HCT116 (cell line): ENCODE measurements at regions not wholly inside any gene's neighbourhood (a gene's known extent, or its start where the extent isn't known, plus 50 kb on each side); places are given as distances from the start of the nearest gene placed in this dataset.
"Not testable (repeated sequence)": the region's sequence is repeated elsewhere in the genome, so short reads cannot be mapped to it uniquely, and the experiment has no call there.

Experiments
- ATAC-seq: fragments of 200-7000 bp; cut with Tn5 transposase; 2 replicates; pipeline ENCODE4 v1.9.1; 2020; ENCODE audit warnings: mild to moderate bottlenecking, moderate library complexity
- BruUV-seq: library from RNA; stranded (reverse); fragments of 400-500 nt; replicated peaks from 2 replicates; lab custom pipeline; 2021; lab: Mats Ljungman, UMichigan
- CTCF ChIA-PET: fragments of 300-600 bp; sonication (Branson Sonifier 250); formaldehyde crosslinking; loops from one replicate; lab custom pipeline; 2021; ENCODE audit warnings: antibody characterized with exemption; lab: Charles Lee
- POLR2A ChIA-PET: fragments of 300-600, 350-600 bp; sonication (Branson Sonifier 250); formaldehyde crosslinking; loops from one replicate; lab custom pipeline; 2021; ENCODE audit warnings: antibody characterized with exemption; lab: Charles Lee
- RAD21 ChIA-PET, 2 experiments: fragments of 300-600 bp; sonication (Branson Sonifier 250); formaldehyde crosslinking; loops; one replicate each; lab custom pipeline; 2023; ENCODE audit warnings: low total read pairs in 2 of 2; ENCODE audit not compliant: uncharacterized antibody in 2 of 2, unreplicated experiment in 2 of 2, low non-redundant PET in 1 of 2; lab: Charles Lee
- DNase-seq: peaks from one replicate; pipeline ENCODE4 v3.0.0-alpha.2; 2010; ENCODE audit warnings: low read depth, low spot score
- H2AFZ ChIP-seq: fragments of 200-600 bp; shearing (Covaris generic), sonication (generic); 2 replicates; pipeline ENCODE4 v1.6.1; 2017; ENCODE audit warnings: low read depth, mixed run types, mixed read lengths, antibody characterized with exemption, low read length; ENCODE audit not compliant: poor library complexity, severe bottlenecking
- H3K27ac ChIP-seq: 2 replicates; pipeline ENCODE4 v1.5.1; 2012; ENCODE audit warnings: low read depth, low read length
- H3K27me3 ChIP-seq: fragments of 200-600 bp; sonication (generic); 2 replicates; pipeline ENCODE4 v1.6.1; 2016; ENCODE audit warnings: mixed run types, low read length, mixed read lengths; ENCODE audit not compliant: insufficient read depth
- H3K36me3 ChIP-seq, 2 experiments: fragments of 200-500 bp in 1 of 2; fragments of 200-600 bp in 1 of 2; sonication (Bioruptor generic) in 1 of 2; sonication (generic) in 1 of 2; 2 replicates each; pipeline versions ENCODE4 v1.5.1 to v1.6.1; 2014 to 2016; ENCODE audit warnings: low read length in 2 of 2, inconsistent platforms in 1 of 2, mixed read lengths in 1 of 2, mixed run types in 1 of 2; ENCODE audit not compliant: insufficient read depth in 2 of 2, control insufficient read depth in 1 of 2
- H3K4me1 ChIP-seq, 2 experiments: fragments of 200-600 bp in 1 of 2; sonication (generic) in 1 of 2; 2 replicates each; pipeline versions ENCODE4 v1.5.1 to v1.6.1; 2012 to 2017; ENCODE audit warnings: low read length in 2 of 2, inconsistent platforms in 1 of 2, mild to moderate bottlenecking in 1 of 2, mixed read lengths in 1 of 2, mixed run types in 1 of 2, moderate library complexity in 1 of 2; ENCODE audit not compliant: insufficient read depth in 2 of 2, control insufficient read depth in 1 of 2
- H3K4me2 ChIP-seq: fragments of 200-600 bp; sonication (generic); 2 replicates; pipeline ENCODE4 v1.6.1; 2017; ENCODE audit warnings: mixed run types, low read length, mixed read lengths
- H3K4me3 ChIP-seq, 2 experiments: fragments of 200-600 bp in 1 of 2; sonication (generic) in 1 of 2; replicated peaks in 1 of 2; 2 replicates each; pipeline ENCODE4 v1.5.1; 2011 to 2016; ENCODE audit warnings: low read length in 2 of 2, control low read depth in 1 of 2, low read depth in 1 of 2, mild to moderate bottlenecking in 1 of 2, mixed read lengths in 1 of 2, mixed run types in 1 of 2
- H3K79me2 ChIP-seq: fragments of 200-600 bp; sonication (generic); 2 replicates; pipeline ENCODE4 v1.6.1; 2017; ENCODE audit warnings: mild to moderate bottlenecking, mixed run types, low read length, moderate library complexity, mixed read lengths; ENCODE audit not compliant: insufficient read depth
- H3K9ac ChIP-seq: fragments of 200-600 bp; sonication (generic); 2 replicates; pipeline ENCODE4 v1.6.1; 2016; ENCODE audit warnings: low read length, mixed read lengths
- H3K9me2 ChIP-seq: fragments of 200-600 bp; sonication (generic), shearing (Covaris generic); 2 replicates; pipeline ENCODE4 v1.6.1; 2017; ENCODE audit warnings: mixed run types, mild to moderate bottlenecking, moderate library complexity; ENCODE audit not compliant: insufficient read depth
- H3K9me3 ChIP-seq, 2 experiments: fragments of 200-500 bp in 1 of 2; fragments of 200-600 bp in 1 of 2; sonication (Bioruptor generic) in 1 of 2; sonication (generic) in 1 of 2; 2 replicates each; pipeline ENCODE4 v1.6.1; 2014 to 2017; ENCODE audit warnings: low read length in 2 of 2, mixed read lengths in 2 of 2, inconsistent platforms in 1 of 2, low read depth in 1 of 2, mild to moderate bottlenecking in 1 of 2, mixed run types in 1 of 2, moderate library complexity in 1 of 2; ENCODE audit not compliant: control insufficient read depth in 1 of 2, insufficient read depth in 1 of 2
- H4K20me1 ChIP-seq: fragments of 200-600 bp; sonication (generic), shearing (Covaris generic); 2 replicates; pipeline ENCODE4 v1.6.1; 2017; ENCODE audit warnings: mixed run types, mild to moderate bottlenecking, moderate library complexity; ENCODE audit not compliant: insufficient read depth
- CBX3 ChIP-seq: IDR thresholded peaks from 2 replicates; pipeline ENCODE4 v1.6.1; 2012; ENCODE audit warnings: low read depth
- CTCF ChIP-seq, 3 experiments: fragments of 200-600 bp in 1 of 3; sonication (generic) in 1 of 3; IDR thresholded peaks in 2 of 3; conservative IDR thresholded peaks in 1 of 3; 2 replicates each; pipeline ENCODE4 v1.5.1; 2012 to 2017; ENCODE audit warnings: low read depth in 2 of 3, low read length in 2 of 3, antibody characterized with exemption in 1 of 3, borderline replicate concordance in 1 of 3, control low read depth in 1 of 3, mild to moderate bottlenecking in 1 of 3, mixed read lengths in 1 of 3, mixed run types in 1 of 3, moderate library complexity in 1 of 3; ENCODE audit not compliant: insufficient read depth in 1 of 3
- EGR1 ChIP-seq: IDR thresholded peaks from 2 replicates; pipeline ENCODE4 v1.6.1; 2012; ENCODE audit warnings: low read depth
- ELF1 ChIP-seq: IDR thresholded peaks from 2 replicates; pipeline ENCODE4 v1.6.1; 2012; ENCODE audit warnings: low read depth, borderline replicate concordance
- EZH2 ChIP-seq: fragments of 200-600 bp; sonication (generic); IDR thresholded peaks from 2 replicates; pipeline ENCODE4 v1.6.1; 2017; ENCODE audit warnings: antibody characterized with exemption, mixed run types
- REST ChIP-seq: IDR thresholded peaks from 2 replicates; pipeline ENCODE4 v1.6.1; 2012; ENCODE audit warnings: low read depth
- intact Hi-C: fragments of 100-400 bp; cut with micrococcal nuclease; formaldehyde crosslinking; loops from 2 replicates; pipeline ENCODE4 v1.10.0; 2022

GRCh38 chr17:6928193-6928592 lies 67.7 kb upstream of the ALOX12 start (continued):
- no peak for TF ChIP-seq REST

GRCh38 chr17:6930749-6931148 lies 65.1 kb upstream of the ALOX12 start:
- Histone ChIP-seq H3K9me3 (no peaks in the 10 kb centered on the region; a peak in 1 of 4 replicates), H2AFZ (no peak overlapping the region), H3K9ac (no peak overlapping the region), H3K4me1 (no peaks in the 10 kb centered on the region), H4K20me1 (no peaks in the 10 kb centered on the region), H3K36me3 (no peaks in the 10 kb centered on the region), H3K4me3 (no peak overlapping the region), H3K4me2 (no peak overlapping the region), H3K27ac (no peak overlapping the region), H3K79me2 (no peaks in the 10 kb centered on the region), H3K27me3 (no peaks in the 10 kb centered on the region), H3K9me2 (no peaks in the 10 kb centered on the region)
- ChIA-PET POLR2A (no interaction called here), RAD21 (no interaction called here), CTCF (no interaction called here)
- DNase-seq = no peak
- TF ChIP-seq EGR1 = no peak
- TF ChIP-seq CBX3 = no peak
- TF ChIP-seq ELF1 = no peak
- no peak for TF ChIP-seq EZH2
- no peak for TF ChIP-seq CTCF (IDR thresholded peaks at IDR 0.05 in 2 of 3, conservative IDR thresholded peaks at IDR 0.05 in 1 of 3; ENCODE audit: borderline replicate concordance in 1 of 3, insufficient read depth in 1 of 3, low read depth in 2 of 3, low read length in 2 of 3)
- intact Hi-C loops = no loop called here
- no peak for ATAC-seq
- no TSS peak for BruUV-seq

- intact Hi-C loops, H3K79me2 ChIP-seq, DNase-seq, H3K4me2 ChIP-seq, H3K9ac ChIP-seq, POLR2A ChIA-PET, H3K27me3 ChIP-seq, H3K36me3 ChIP-seq, H3K27ac ChIP-seq, H3K9me3 ChIP-seq, ATAC-seq, RAD21 ChIA-PET, H2AFZ ChIP-seq, H3K9me2 ChIP-seq, H3K4me3 ChIP-seq, H3K4me1 ChIP-seq, CTCF ChIA-PET, BruUV-seq, H4K20me1 ChIP-seq: not testable (repeated sequence)
These were observed 61.3 kb upstream of the ALOX12 start for GRCh38 chr17:6934544-6934943.
